Left colon (tissue), 2 donors: ENCODE measurements at regions not wholly inside any gene's neighbourhood (a gene's known extent, or its start where the extent isn't known, plus 50 kb on each side); places are given as distances from the start of the nearest gene placed in this dataset.

Source experiments
- ATAC-seq: fragments of 200-7000 bp; cut with Tn5 transposase; one replicate; pipeline ENCODE4 v1.9.1; 2020; ENCODE audit warnings: mild to moderate bottlenecking, moderate library complexity
- DNase-seq, 2 donors: peaks; one replicate each; pipeline ENCODE4 v3.0.0-alpha.2; 2020
- intact Hi-C, 2 donors: fragments of 100-400 bp; cut with DNase I in 1 of 2; cut with micrococcal nuclease in 1 of 2; formaldehyde crosslinking; loops; one replicate each; pipeline versions ENCODE4 v1.11.2 to v1.14.0; 2022; cut with DNase I, micrococcal nuclease
- donor health status: DM: no; HTN: no; CAD: no.
- donor health status: DM: yes; HTN: yes; CAD: no.

GRCh38 chr5:8870959-8871355 lies 674.9 kb downstream of the SEMA5A start:
- intact Hi-C loops: no loop called here
- DNase-seq (no peak), ATAC-seq (no peak)

- ATAC-seq (no peak), DNase-seq (no peak)
- intact Hi-C loops: no loop called here
Measured at GRCh38 chr5:8871446-8871845, 674.4 kb downstream of the SEMA5A start.

DNA sequence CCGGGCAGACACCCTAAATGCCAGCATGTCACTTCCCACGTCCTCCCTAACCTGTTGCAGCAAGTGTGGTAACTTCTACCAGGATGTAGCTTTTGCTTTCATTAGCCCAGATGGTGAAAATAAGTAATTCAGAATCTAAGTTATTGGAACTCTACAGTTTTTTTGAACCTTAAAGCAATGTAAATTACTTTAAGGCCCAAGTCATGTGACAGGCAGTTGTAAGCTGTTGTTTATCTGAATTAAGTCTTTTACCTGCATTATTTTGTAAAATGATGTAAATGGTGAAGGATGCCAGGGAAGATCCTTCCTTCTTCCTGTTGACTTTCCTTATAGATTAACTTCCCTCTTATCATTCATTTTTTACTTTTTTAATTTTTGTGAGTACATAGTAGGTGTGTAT lies 670.2 kb downstream of the SEMA5A start:
- no peak for DNase-seq
- intact Hi-C loops: no loop called here
- ATAC-seq: no peak

DNA sequence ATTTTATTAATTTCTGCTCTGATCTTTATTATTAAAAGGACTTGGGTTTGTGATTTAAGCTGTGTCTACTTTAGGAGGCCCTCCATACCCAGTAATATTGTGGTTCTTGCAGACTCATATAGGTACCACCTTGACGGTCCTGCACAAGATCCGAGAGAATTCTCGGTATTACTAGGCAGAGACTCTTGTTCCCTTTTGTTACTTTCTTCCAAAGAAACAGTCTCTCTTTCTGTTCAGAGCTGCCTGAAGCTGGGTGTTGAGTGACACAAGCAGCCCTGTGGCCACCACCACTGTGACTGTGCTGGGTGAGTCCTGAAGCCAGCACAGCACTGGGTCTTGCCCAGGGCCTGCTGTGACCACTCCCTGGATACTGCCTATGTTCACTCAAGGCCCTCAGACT lies 666.6 kb downstream of the SEMA5A start:
- DNase-seq (no peak), ATAC-seq (no peak)
- intact Hi-C loops: no loop called here

GRCh38 chr5:8884029-8884428 lies 661.8 kb downstream of the SEMA5A start:
- intact Hi-C loops: no loop called here
- ATAC-seq (no peak), DNase-seq (no peak)

DNA sequence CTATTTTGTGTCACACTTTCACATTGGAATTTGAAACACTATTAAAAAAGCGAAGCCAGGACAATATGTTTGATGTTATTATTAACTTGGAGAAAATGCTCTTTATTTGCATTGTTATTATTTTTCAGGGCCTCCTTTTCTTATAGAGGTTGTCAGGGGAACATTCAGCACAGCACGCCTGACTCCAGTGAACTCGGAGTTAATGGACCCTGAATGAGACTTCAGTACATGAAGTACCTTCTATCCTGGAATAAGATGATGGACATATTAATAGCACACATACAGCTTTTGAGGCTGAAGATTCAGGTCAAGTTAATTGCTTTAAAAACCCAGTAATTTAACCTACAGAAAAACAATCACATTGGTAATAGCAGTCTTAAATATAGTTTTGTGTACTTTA lies 652.9 kb downstream of the SEMA5A start:
- intact Hi-C loops: no loop called here

DNA sequence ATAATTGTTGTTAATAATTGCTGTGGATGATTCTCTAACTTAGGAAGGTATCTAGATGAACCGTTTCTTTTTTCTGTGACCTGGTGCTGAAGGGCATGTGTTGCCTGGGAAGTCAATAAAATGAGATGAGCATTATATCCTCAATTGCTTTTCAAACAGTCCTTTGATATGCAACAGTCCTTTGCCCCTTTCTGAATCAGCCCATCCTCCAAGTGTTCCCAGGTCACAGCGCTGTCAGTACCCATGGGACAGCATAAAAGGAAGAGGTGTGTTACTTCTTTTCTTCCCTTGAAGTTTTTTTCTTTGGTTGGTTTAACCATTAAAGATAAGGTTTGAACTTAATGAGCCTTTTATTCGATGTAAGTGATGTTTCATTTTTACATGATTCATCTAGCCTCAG lies 651.8 kb downstream of the SEMA5A start:
- no peak for DNase-seq
- intact Hi-C loops: no loop called here
- no peak for ATAC-seq

More for the DNA sequence above, 652.9 kb downstream of the SEMA5A start:
- no peak for DNase-seq
- ATAC-seq: no peak

DNA sequence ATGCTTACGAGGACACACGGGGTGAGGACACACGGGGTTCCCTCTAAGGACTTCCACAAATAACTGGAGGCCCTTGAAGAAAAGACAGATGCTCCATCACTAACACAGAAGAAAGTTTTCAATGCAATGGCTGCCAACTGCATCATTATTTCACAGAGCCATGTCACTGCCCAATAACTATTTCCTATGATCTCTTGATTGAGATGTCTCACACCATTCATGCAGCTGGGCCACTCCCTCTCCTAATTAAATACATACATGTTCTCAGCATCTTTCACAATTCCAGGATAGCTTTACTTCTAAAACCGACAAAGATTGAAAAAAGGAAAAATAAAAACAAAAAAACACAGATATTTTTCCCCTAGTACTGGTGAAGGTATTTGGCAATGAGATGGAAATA lies 650.8 kb downstream of the SEMA5A start:
- no peak for ATAC-seq
- intact Hi-C loops: no loop called here
- DNase-seq: no peak

DNA sequence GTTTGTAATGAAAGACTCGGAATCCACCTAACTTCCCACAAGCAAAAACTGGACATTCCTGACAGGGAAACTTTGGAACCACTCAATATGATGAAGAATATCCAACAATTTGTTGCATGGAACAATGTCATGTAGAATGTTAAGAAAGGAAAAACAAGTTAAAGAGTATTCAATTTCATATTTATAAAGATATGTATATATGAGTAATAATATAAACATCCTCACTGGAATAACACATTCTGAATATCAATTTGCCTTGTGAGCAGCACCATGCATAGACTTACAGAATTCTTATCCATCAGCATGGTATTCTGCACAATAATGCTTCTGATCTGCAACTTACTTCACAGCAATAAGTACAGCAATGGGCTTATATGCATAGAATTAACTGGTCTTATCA lies 650.3 kb downstream of the SEMA5A start:
- no peak for ATAC-seq
- intact Hi-C loops: no loop called here
- no peak for DNase-seq

GRCh38 chr5:8897316-8897715 lies 648.6 kb downstream of the SEMA5A start:
- ATAC-seq (no peak), DNase-seq (no peak)
- intact Hi-C loops: no loop called here

DNA sequence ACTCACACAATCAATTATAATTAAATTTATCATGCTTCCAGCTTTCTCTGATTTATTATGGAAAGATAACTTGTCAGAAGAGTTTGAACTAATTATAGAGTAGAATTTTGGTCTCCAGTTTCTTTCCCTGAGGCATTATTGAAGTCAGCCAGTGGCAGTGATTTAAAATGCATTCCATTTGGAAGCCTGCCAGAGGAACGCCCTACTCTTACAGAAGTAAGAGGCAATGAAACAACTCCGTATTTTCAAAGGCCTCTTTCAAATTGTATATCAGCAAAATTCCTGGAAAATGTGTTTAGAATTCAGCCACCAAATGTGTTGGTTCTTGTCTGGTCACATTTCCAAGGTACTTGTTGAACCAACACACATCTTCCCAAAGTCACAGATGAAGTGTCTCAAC lies 640.9 kb downstream of the SEMA5A start:
- no peak for ATAC-seq
- intact Hi-C loops: no loop called here
- peak in 1 of 2 donors; percentile 31 for DNase-seq

- ATAC-seq (no peak), DNase-seq (no peak)
- intact Hi-C loops: no loop called here
Measured at GRCh38 chr5:8906303-8906967, 639.4 kb downstream of the SEMA5A start.

DNA sequence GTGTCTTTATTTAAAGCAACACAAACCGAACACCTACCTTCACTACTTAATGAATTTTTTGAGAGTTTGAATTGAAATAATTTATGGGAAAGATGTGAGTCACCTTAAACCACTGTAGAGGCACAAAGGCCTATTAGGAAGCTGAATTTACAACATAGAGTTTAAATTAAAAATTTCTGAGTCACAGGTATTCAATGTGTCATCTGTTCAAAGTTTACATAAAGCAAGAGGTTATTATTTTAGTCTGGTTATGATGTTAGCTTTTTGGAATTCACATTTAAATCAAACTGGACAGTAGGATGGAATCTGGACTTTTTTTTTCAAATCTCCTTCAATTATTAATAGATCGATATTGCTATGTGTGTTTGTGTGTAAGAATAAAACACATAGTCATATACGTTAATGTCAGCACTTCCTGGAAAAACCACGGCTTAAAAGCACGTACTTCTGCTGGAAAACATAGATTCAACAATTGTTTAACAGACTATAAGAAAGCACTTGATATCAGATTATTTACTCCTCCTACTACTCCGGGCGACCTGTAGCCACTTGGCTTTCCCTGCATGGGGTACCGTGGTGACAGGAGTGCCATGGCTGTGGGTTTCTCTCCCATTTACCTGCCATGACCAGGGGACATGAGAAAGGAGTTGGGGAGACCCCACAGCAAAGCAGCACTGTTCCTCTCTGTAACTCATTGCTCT lies 638.6 kb downstream of the SEMA5A start:
- intact Hi-C loops: no loop called here
- no peak for DNase-seq

GRCh38 chr5:8908055-8908683 lies 637.7 kb downstream of the SEMA5A start:
- peak in 1 of 2 donors; percentile 45 for DNase-seq
- intact Hi-C loops: no loop called here
- peak; percentile 59 for ATAC-seq

More for the DNA sequence above, 638.6 kb downstream of the SEMA5A start:
- no peak for ATAC-seq

DNA sequence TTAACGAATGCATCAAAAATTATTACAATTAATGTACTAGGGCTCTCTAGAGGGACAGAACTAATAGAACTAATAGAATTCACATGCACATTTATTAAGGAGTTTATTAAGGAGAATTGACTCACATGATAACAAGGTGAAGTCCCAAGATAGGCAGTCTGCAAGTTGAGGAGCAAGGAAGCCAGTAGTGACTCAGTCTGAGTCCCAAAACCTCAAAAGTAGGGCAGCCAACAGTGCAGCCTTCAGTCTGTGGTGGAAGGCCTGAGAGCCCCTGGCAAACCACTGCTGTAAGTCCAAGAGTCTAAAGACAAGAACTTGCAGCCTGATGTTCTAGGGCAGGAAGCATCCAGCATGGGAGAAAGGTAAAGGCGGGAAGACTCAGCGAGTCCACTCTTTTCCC lies 633.8 kb downstream of the SEMA5A start:
- no peak for DNase-seq
- no peak for ATAC-seq
- intact Hi-C loops: no loop called here

- no peak for DNase-seq
- intact Hi-C loops: no loop called here
Measured at GRCh38 chr5:8913522-8913921, 632.4 kb downstream of the SEMA5A start.

GRCh38 chr5:8919096-8919495 lies 626.8 kb downstream of the SEMA5A start:
- no peak for ATAC-seq
- intact Hi-C loops: no loop called here
- DNase-seq: no peak

More at GRCh38 chr5:8913522-8913921, 632.4 kb downstream of the SEMA5A start:
- ATAC-seq: no peak

- DNase-seq (no peak), ATAC-seq (no peak)
- intact Hi-C loops: no loop called here
Measured at GRCh38 chr5:8923526-8923925, 622.3 kb downstream of the SEMA5A start.

DNA sequence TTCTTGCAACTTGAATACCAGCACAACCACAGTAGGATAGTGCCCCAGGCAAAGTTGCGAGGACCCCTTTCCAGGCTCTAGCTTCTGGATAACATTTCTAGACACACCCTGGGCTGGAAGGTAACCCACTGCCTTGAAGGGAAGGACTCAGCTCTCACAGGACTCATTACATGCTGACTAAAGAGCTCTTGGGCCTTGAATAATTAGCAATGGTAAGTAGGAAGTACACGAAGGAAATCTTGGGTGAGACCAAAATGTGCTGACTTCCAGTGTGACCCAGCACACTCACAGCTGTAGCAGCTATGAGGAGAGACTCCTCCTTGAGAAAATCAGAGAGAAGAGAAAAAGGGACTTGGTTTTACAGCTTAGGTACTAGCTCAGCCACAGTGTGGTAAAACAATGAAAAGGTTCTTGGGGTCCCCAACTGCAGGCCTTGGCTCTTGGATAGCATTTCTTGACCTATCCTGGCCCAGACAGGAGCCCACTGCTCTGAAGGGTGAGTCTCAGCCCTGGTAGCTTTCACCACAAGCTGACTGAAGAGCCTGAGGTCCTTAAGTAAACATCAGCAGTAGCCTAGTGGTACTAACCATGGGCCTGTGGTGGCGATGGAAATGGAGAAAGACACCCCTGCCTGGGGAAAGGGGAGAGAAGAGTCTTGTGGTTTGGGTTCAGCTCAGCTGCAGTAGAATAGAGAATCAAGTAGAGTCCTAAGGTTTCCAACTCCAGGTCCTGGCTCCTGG lies 621.7 kb downstream of the SEMA5A start:
- no peak for ATAC-seq
- intact Hi-C loops: no loop called here
- no peak for DNase-seq

DNA sequence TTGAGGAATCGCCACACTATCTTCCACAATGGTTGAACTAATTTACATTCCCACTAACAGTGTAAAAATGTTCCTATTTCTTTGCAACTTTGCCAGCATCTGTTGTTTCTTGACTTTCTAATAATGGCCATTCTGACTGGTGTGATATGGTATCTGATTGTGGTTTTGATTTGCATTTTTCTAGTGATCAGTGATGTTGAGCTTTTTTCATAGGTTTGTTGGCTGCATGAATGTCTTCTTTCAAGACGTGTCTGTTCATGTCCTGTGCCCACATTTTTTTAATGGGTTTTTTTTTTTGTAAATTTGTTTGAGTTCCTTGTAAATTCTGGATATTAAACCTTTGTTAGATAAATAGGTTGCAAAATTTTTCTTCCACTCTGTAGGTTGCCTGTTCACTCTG lies 615.9 kb downstream of the SEMA5A start:
- intact Hi-C loops: no loop called here
- no peak for ATAC-seq
- DNase-seq: no peak
